Right lobe of liver (tissue), 4 donors: ENCODE measurements at regions not wholly inside any gene's neighbourhood (a gene's known extent, or its start where the extent isn't known, plus 50 kb on each side); places are given as distances from the start of the nearest gene placed in this dataset.

Experiments used
- CTCF ChIP-seq, 4 donors: fragments of 200-600 bp in 3 of 4; fragments of 450-650 bp in 1 of 4; IDR thresholded peaks; one replicate each; pipeline versions ENCODE4 v1.5.1 to v1.8.0; 2016 to 2022; ENCODE audit warnings: antibody characterized with exemption in 4 of 4, mild to moderate bottlenecking in 2 of 4
- POLR2A ChIP-seq: fragments of 450-650 bp; IDR thresholded peaks from one replicate; pipeline ENCODE4 v1.6.1; 2017; ENCODE audit warnings: antibody characterized with exemption, mild to moderate bottlenecking
- donor health status: DM: no; HTN: no; CAD: no.
- donor health status: DM: no; HTN: no; CAD: no.
- donor health status: DM: no; HTN: yes; CAD: no.

- no peak for TF ChIP-seq CTCF (IDR thresholded peaks at IDR 0.05)
- no peak for TF ChIP-seq POLR2A
These were observed 429.6 kb downstream of the SLCO4C1 start for GRCh38 chr5:101866473-101866872.
